Stimulated activated CD8-positive, alpha-beta memory T cell treated with anti-CD3 and anti-CD28 coated beads, Interleukin-7, amount 100 ng/mL, for 24 hours (primary cell): ENCODE measurements at regions not wholly inside any gene's neighbourhood (a gene's known extent, or its start where the extent isn't known, plus 50 kb on each side); places are given as distances from the start of the nearest gene placed in this dataset.
"Not testable (repeated sequence)": the region's sequence is repeated elsewhere in the genome, so short reads cannot be mapped to it uniquely, and the experiment has no call there.

Source experiments
- DNase-seq: peaks from one replicate; pipeline ENCODE4 v3.0.0-alpha.2; 2020; ENCODE audit warnings: low read depth

GRCh38 chr4:112085156-112086035, 59.9 kb upstream of the FAM241A start:
- DNase-seq, result no peak

GRCh38 chr4:112086036-112086434, 59.2 kb upstream of the FAM241A start:
- no peak for DNase-seq

- DNase-seq, result not testable (repeated sequence)
These were observed 58.6 kb upstream of the FAM241A start for GRCh38 chr4:112086661-112087060.

- DNase-seq, result not testable (repeated sequence)
These were observed 52.9 kb upstream of the FAM241A start for GRCh38 chr4:112092330-112092729.

- no peak for DNase-seq
These were observed 51.5 kb upstream of the FAM241A start for GRCh38 chr4:112093636-112094202.

- no peak for DNase-seq
These were observed 50.9 kb upstream of the FAM241A start for GRCh38 chr4:112094330-112094729.
